WTC11 (cell line): ENCODE measurements at regions not wholly inside any gene's neighbourhood (a gene's known extent, or its start where the extent isn't known, plus 50 kb on each side); places are given as distances from the start of the nearest gene placed in this dataset.

ENCODE experiments used
- ATAC-seq: fragments of 200-7000 bp; cut with Tn5 transposase; 2 replicates; pipeline ENCODE4 v1.10.0; 2021; ENCODE audit warnings: mild to moderate bottlenecking, moderate library complexity
- CTCF ChIA-PET: fragments of 300-600 bp; sonication (Branson Sonifier 250); formaldehyde crosslinking; loops from one replicate; lab custom pipeline; 2021; ENCODE audit warnings: antibody characterized with exemption; lab: Charles Lee
- POLR2A ChIA-PET: fragments of 350-600 bp; sonication (Branson Sonifier 250); formaldehyde crosslinking; loops from one replicate; lab custom pipeline; 2021; ENCODE audit warnings: antibody characterized with exemption; lab: Charles Lee
- DNase-seq: peaks from one replicate; pipeline ENCODE4 v3.0.0; 2021; ENCODE audit warnings: low spot score
- H3K27ac Mint-ChIP-seq: 2 replicates; pipeline ENCODE4 v1.8.0; 2021; ENCODE audit warnings: mixed read lengths
- H3K27me3 Mint-ChIP-seq: 2 replicates; pipeline ENCODE4 v1.8.0; 2021; ENCODE audit warnings: low read depth, mild to moderate bottlenecking, moderate library complexity, mixed read lengths
- H3K36me3 Mint-ChIP-seq: 2 replicates; pipeline ENCODE4 v1.8.0; 2021; ENCODE audit warnings: mixed read lengths
- H3K4me1 Mint-ChIP-seq: 2 replicates; pipeline ENCODE4 v1.8.0; 2022; ENCODE audit warnings: mixed read lengths
- H3K4me3 Mint-ChIP-seq: 2 replicates; pipeline ENCODE4 v1.8.0; 2021; ENCODE audit warnings: mild to moderate bottlenecking, moderate library complexity, mixed read lengths
- H3K9me3 Mint-ChIP-seq: 2 replicates; pipeline ENCODE4 v1.8.0; 2021; ENCODE audit warnings: mixed read lengths
- ATF1 ChIP-seq: sonication (generic); formaldehyde crosslinking; IDR thresholded peaks from 2 replicates; pipeline ENCODE4 v1.8.1; 2023; ENCODE audit warnings: mild to moderate bottlenecking, moderate library complexity, missing genetic modification reagents
- CREB1 ChIP-seq: sonication (generic); formaldehyde crosslinking; IDR thresholded peaks from 2 replicates; pipeline ENCODE4 v1.8.0; 2023; ENCODE audit warnings: mild to moderate bottlenecking, missing genetic modification reagents
- GABPB1 ChIP-seq: sonication (generic); formaldehyde crosslinking; IDR thresholded peaks from 2 replicates; pipeline ENCODE4 v1.8.1; 2023; ENCODE audit warnings: mild to moderate bottlenecking, missing genetic modification reagents
- GTF2I ChIP-seq: fragments of 250-450 bp; sonication (Bioruptor Pico); conservative IDR thresholded peaks from 2 replicates; pipeline ENCODE4 v1.4.0; 2021; ENCODE audit warnings: mild to moderate bottlenecking
- JAZF1 ChIP-seq: fragments of 250-450 bp; sonication (Bioruptor Pico); IDR thresholded peaks from 2 replicates; pipeline ENCODE4 v1.9.0; 2021; ENCODE audit warnings: moderate library complexity, mild to moderate bottlenecking, inconsistent platforms
- KAT7 ChIP-seq: sonication (generic); formaldehyde crosslinking; IDR thresholded peaks from 2 replicates; pipeline ENCODE4 v1.8.1; 2023; ENCODE audit warnings: missing genetic modification reagents, mild to moderate bottlenecking, borderline replicate concordance
- MXD4 ChIP-seq: fragments of 250-450 bp; sonication (Bioruptor Pico); IDR thresholded peaks from 2 replicates; pipeline ENCODE4 v1.8.0; 2021; ENCODE audit warnings: mild to moderate bottlenecking, moderate library complexity, borderline replicate concordance
- NR1H2 ChIP-seq: sonication (generic); formaldehyde crosslinking; IDR thresholded peaks from 2 replicates; pipeline ENCODE4 v1.9.0; 2021; ENCODE audit warnings: mild to moderate bottlenecking, moderate library complexity, missing genetic modification reagents
- OVOL2 ChIP-seq: fragments of 250-450 bp; sonication (Bioruptor Pico); IDR thresholded peaks from 2 replicates; pipeline ENCODE4 v1.9.0; 2021; ENCODE audit warnings: mild to moderate bottlenecking, borderline replicate concordance
- RORB ChIP-seq: fragments of 250-450 bp; sonication (Bioruptor Pico); IDR thresholded peaks from 2 replicates; pipeline ENCODE4 v1.9.0; 2021; ENCODE audit warnings: mild to moderate bottlenecking
- SOX15 ChIP-seq: fragments of 250-450 bp; sonication (Bioruptor Pico); IDR thresholded peaks from 2 replicates; pipeline ENCODE4 v1.9.0; 2021; ENCODE audit warnings: mild to moderate bottlenecking
- TCF7 ChIP-seq: sonication (generic); formaldehyde crosslinking; IDR thresholded peaks from 2 replicates; pipeline ENCODE4 v1.8.0; 2022; ENCODE audit warnings: mild to moderate bottlenecking, low read depth, missing genetic modification reagents, moderate library complexity
- TEAD1 ChIP-seq: sonication (generic); formaldehyde crosslinking; IDR thresholded peaks from 2 replicates; pipeline ENCODE4 v1.8.0; 2022; ENCODE audit warnings: mild to moderate bottlenecking, missing genetic modification reagents
- ZNF138 ChIP-seq: sonication (generic); formaldehyde crosslinking; conservative IDR thresholded peaks from 2 replicates; pipeline ENCODE4 v1.8.1; 2022; ENCODE audit warnings: mild to moderate bottlenecking, moderate library complexity, missing genetic modification reagents
- TF ChIP-seq, protein P1 (sequence below): sonication (generic); formaldehyde crosslinking; IDR thresholded peaks from 2 replicates; pipeline ENCODE4 v1.8.0; 2022; ENCODE audit warnings: mild to moderate bottlenecking, missing genetic modification reagents
- TF ChIP-seq, protein P2 (sequence below): sonication (generic); formaldehyde crosslinking; IDR thresholded peaks from 2 replicates; pipeline ENCODE4 v1.8.0; 2023; ENCODE audit warnings: missing genetic modification reagents, mild to moderate bottlenecking, borderline replicate concordance
- TF ChIP-seq, protein P3 (sequence below): sonication (generic); formaldehyde crosslinking; IDR thresholded peaks from 2 replicates; pipeline ENCODE4 v1.8.1; 2022; ENCODE audit warnings: mild to moderate bottlenecking, moderate library complexity, missing genetic modification reagents
- TF ChIP-seq, protein P4 (sequence below): sonication (generic); formaldehyde crosslinking; IDR thresholded peaks from 2 replicates; pipeline ENCODE4 v1.8.0; 2022; ENCODE audit warnings: missing genetic modification reagents
- TF ChIP-seq, protein P5 (sequence below): sonication (generic); formaldehyde crosslinking; IDR thresholded peaks from 2 replicates; pipeline ENCODE4 v1.8.1; 2022; ENCODE audit warnings: low read depth, mild to moderate bottlenecking, moderate library complexity, missing genetic modification reagents, borderline replicate concordance

DNA sequence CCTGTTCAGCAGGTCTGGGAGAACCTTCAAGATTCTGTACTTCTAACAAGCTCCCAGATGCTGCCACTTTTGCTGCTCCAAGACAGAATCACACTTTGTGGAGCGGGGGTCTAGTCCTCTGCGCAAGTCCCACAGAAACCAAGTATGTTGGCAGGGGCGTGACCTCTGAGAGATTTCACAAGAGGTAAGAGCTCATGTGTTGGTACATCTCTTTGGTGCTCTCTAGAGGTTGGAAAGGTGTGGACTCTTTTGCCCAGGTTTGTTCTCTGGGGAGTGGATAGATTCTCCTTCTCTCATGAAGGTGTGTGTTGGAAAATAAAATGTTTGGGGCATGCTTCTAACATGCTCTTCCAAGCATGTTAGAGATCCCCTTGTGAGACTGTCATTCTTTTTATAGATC is 340.9 kb upstream of the IRAK1BP1 start:
- no peak overlapping the region for H3K27ac Mint-ChIP-seq
- no peak overlapping the region for H3K4me3 Mint-ChIP-seq
- no peaks in the 10 kb centered on the region for H3K36me3 Mint-ChIP-seq
- H3K27me3 Mint-ChIP-seq = no peaks in the 10 kb centered on the region
- CTCF ChIA-PET = interaction anchor here (1.0 to 1.4 kb wide), 2 partner anchors 13 to 284 kb away, joined by 4 read pairs; no protein-coding TSS in a partner anchor
- no peak for TF ChIP-seq JAZF1
- TF ChIP-seq, protein P1, sequence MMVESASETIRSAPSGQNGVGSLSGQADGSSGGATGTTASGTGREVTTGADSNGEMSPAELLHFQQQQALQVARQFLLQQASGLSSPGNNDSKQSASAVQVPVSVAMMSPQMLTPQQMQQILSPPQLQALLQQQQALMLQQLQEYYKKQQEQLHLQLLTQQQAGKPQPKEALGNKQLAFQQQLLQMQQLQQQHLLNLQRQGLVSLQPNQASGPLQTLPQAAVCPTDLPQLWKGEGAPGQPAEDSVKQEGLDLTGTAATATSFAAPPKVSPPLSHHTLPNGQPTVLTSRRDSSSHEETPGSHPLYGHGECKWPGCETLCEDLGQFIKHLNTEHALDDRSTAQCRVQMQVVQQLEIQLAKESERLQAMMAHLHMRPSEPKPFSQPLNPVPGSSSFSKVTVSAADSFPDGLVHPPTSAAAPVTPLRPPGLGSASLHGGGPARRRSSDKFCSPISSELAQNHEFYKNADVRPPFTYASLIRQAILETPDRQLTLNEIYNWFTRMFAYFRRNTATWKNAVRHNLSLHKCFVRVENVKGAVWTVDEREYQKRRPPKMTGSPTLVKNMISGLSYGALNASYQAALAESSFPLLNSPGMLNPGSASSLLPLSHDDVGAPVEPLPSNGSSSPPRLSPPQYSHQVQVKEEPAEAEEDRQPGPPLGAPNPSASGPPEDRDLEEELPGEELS (CRISPR knock-in tag) = no peak
- TF ChIP-seq OVOL2 (CRISPR knock-in tag) = no peak
- DNase-seq (no peak), ATAC-seq (peak; percentile 52; the same call in 1 of the 2 replicates)
- POLR2A ChIA-PET = no interaction called here
- H3K9me3 Mint-ChIP-seq = no peaks in the 10 kb centered on the region
- no peaks in the 10 kb centered on the region for H3K4me1 Mint-ChIP-seq

DNA sequence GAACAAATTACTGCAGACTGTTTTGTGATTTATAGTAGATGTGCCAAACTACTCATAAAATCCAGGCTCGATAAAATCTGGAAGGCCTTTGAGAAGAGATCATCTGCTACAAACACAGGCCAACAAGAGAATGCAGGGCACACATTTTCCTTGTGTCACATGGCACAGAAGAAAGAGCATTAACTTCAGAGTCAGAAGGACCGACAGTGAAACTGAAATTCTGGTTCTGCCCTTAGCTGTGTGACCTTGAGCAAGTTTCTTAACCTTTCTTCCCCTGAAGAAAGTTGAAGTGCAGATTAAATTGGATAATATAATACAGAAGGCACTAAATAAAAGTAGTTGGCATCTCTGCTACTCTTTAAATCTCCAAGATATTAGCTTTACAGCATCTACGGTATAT is 338.4 kb upstream of the IRAK1BP1 start:
- ChIA-PET POLR2A (no interaction called here), CTCF (no interaction called here)
- no peak overlapping the region for H3K4me3 Mint-ChIP-seq
- ATAC-seq (no peak), DNase-seq (no peak)
- H3K4me1 Mint-ChIP-seq = no peaks in the 10 kb centered on the region
- no peaks in the 10 kb centered on the region for H3K36me3 Mint-ChIP-seq
- TF ChIP-seq, protein P2, sequence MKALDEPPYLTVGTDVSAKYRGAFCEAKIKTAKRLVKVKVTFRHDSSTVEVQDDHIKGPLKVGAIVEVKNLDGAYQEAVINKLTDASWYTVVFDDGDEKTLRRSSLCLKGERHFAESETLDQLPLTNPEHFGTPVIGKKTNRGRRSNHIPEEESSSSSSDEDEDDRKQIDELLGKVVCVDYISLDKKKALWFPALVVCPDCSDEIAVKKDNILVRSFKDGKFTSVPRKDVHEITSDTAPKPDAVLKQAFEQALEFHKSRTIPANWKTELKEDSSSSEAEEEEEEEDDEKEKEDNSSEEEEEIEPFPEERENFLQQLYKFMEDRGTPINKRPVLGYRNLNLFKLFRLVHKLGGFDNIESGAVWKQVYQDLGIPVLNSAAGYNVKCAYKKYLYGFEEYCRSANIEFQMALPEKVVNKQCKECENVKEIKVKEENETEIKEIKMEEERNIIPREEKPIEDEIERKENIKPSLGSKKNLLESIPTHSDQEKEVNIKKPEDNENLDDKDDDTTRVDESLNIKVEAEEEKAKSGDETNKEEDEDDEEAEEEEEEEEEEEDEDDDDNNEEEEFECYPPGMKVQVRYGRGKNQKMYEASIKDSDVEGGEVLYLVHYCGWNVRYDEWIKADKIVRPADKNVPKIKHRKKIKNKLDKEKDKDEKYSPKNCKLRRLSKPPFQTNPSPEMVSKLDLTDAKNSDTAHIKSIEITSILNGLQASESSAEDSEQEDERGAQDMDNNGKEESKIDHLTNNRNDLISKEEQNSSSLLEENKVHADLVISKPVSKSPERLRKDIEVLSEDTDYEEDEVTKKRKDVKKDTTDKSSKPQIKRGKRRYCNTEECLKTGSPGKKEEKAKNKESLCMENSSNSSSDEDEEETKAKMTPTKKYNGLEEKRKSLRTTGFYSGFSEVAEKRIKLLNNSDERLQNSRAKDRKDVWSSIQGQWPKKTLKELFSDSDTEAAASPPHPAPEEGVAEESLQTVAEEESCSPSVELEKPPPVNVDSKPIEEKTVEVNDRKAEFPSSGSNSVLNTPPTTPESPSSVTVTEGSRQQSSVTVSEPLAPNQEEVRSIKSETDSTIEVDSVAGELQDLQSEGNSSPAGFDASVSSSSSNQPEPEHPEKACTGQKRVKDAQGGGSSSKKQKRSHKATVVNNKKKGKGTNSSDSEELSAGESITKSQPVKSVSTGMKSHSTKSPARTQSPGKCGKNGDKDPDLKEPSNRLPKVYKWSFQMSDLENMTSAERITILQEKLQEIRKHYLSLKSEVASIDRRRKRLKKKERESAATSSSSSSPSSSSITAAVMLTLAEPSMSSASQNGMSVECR = no peak
- TF ChIP-seq SOX15 (CRISPR knock-in tag) (no peak), KAT7 (CRISPR knock-in tag) (no peak), JAZF1 (no peak), GTF2I (no peak), CREB1 (no peak), ATF1 (no peak), ZNF138 (CRISPR knock-in tag) (no peak), NR1H2 (CRISPR knock-in tag) (no peak), GABPB1 (CRISPR knock-in tag) (no peak), RORB (no peak), MXD4 (CRISPR knock-in tag) (no peak), TEAD1 (CRISPR knock-in tag) (no peak), TCF7 (no peak)
- TF ChIP-seq, protein P3, sequence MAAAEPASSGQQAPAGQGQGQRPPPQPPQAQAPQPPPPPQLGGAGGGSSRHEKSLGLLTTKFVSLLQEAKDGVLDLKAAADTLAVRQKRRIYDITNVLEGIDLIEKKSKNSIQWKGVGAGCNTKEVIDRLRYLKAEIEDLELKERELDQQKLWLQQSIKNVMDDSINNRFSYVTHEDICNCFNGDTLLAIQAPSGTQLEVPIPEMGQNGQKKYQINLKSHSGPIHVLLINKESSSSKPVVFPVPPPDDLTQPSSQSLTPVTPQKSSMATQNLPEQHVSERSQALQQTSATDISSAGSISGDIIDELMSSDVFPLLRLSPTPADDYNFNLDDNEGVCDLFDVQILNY = no peak
- TF ChIP-seq, protein P4, sequence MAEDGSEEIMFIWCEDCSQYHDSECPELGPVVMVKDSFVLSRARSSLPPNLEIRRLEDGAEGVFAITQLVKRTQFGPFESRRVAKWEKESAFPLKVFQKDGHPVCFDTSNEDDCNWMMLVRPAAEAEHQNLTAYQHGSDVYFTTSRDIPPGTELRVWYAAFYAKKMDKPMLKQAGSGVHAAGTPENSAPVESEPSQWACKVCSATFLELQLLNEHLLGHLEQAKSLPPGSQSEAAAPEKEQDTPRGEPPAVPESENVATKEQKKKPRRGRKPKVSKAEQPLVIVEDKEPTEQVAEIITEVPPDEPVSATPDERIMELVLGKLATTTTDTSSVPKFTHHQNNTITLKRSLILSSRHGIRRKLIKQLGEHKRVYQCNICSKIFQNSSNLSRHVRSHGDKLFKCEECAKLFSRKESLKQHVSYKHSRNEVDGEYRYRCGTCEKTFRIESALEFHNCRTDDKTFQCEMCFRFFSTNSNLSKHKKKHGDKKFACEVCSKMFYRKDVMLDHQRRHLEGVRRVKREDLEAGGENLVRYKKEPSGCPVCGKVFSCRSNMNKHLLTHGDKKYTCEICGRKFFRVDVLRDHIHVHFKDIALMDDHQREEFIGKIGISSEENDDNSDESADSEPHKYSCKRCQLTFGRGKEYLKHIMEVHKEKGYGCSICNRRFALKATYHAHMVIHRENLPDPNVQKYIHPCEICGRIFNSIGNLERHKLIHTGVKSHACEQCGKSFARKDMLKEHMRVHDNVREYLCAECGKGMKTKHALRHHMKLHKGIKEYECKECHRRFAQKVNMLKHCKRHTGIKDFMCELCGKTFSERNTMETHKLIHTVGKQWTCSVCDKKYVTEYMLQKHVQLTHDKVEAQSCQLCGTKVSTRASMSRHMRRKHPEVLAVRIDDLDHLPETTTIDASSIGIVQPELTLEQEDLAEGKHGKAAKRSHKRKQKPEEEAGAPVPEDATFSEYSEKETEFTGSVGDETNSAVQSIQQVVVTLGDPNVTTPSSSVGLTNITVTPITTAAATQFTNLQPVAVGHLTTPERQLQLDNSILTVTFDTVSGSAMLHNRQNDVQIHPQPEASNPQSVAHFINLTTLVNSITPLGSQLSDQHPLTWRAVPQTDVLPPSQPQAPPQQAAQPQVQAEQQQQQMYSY (CRISPR knock-in tag) = no peak
- TF ChIP-seq, protein P5, sequence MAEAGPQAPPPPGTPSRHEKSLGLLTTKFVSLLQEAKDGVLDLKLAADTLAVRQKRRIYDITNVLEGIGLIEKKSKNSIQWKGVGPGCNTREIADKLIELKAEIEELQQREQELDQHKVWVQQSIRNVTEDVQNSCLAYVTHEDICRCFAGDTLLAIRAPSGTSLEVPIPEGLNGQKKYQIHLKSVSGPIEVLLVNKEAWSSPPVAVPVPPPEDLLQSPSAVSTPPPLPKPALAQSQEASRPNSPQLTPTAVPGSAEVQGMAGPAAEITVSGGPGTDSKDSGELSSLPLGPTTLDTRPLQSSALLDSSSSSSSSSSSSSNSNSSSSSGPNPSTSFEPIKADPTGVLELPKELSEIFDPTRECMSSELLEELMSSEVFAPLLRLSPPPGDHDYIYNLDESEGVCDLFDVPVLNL (CRISPR knock-in tag) = no peak
- H3K27ac Mint-ChIP-seq = no peak overlapping the region
- no peaks in the 10 kb centered on the region for H3K9me3 Mint-ChIP-seq
- no peaks in the 10 kb centered on the region for H3K27me3 Mint-ChIP-seq
